IMR-90 (cell line): ENCODE measurements at regions not wholly inside any gene's neighbourhood (a gene's known extent, or its start where the extent isn't known, plus 50 kb on each side); places are given as distances from the start of the nearest gene placed in this dataset.

Source experiments
- ATAC-seq: fragments of 200-7000 bp; cut with Tn5 transposase; 2 replicates; pipeline ENCODE4 v1.9.1; 2020; ENCODE audit warnings: low read depth, mild to moderate bottlenecking, moderate library complexity
- BruUV-seq: library from RNA; stranded (reverse); fragments of 400-500 nt; replicated peaks from 2 replicates; lab custom pipeline; 2021; lab: Mats Ljungman, UMichigan
- CTCF ChIA-PET: fragments of 300-600 bp; formaldehyde crosslinking; extraction: SDS; loops from one replicate; lab custom pipeline; 2021; ENCODE audit warnings: antibody characterized with exemption; lab: Yijun Ruan, JAX
- POLR2A ChIA-PET: fragments of 300-600 bp; sonication (Branson Sonifier 250); formaldehyde crosslinking; loops from one replicate; lab custom pipeline; 2022; ENCODE audit warnings: antibody characterized with exemption; ENCODE audit not compliant: unreplicated experiment; lab: Charles Lee
- DNase-seq: peaks from one replicate; pipeline ENCODE4 v3.0.0; 2013
- H2AFZ ChIP-seq: replicated peaks from 2 replicates; pipeline ENCODE3; 2013; ENCODE audit warnings: low read length, mild to moderate bottlenecking; ENCODE audit not compliant: poor library complexity
- H2AK5ac ChIP-seq: 2 replicates; pipeline ENCODE4 v1.6.1; 2013; ENCODE audit warnings: low read depth, low read length, inconsistent platforms
- H2AK9ac ChIP-seq: replicated peaks from 2 replicates; pipeline ENCODE3; 2013; ENCODE audit warnings: mild to moderate bottlenecking, low read depth, low read length, moderate library complexity; ENCODE audit not compliant: poor library complexity
- H2BK120ac ChIP-seq: 2 replicates; pipeline ENCODE4 v1.6.1; 2013; ENCODE audit warnings: low read depth, low read length, inconsistent platforms
- H2BK15ac ChIP-seq: 3 replicates; pipeline ENCODE4 v1.6.1; 2013; ENCODE audit warnings: low read depth, low read length, inconsistent platforms
- H2BK20ac ChIP-seq: 2 replicates; pipeline ENCODE4 v1.6.1; 2013; ENCODE audit warnings: low read depth, mild to moderate bottlenecking, inconsistent platforms, low read length, moderate library complexity
- H2BK5ac ChIP-seq: 2 replicates; pipeline ENCODE4 v1.6.1; 2013; ENCODE audit warnings: mild to moderate bottlenecking, low read depth, low read length, inconsistent platforms; ENCODE audit not compliant: poor library complexity, severe bottlenecking
- H3K14ac ChIP-seq: replicated peaks from 2 replicates; pipeline ENCODE4 v1.6.1; 2013; ENCODE audit warnings: low read depth, low read length, inconsistent platforms
- H3K18ac ChIP-seq: 2 replicates; pipeline ENCODE4 v1.6.1; 2013; ENCODE audit warnings: low read depth, low read length, control low read depth
- H3K23ac ChIP-seq: 2 replicates; pipeline ENCODE4 v1.6.1; 2013; ENCODE audit warnings: low read depth, low read length, inconsistent platforms
- H3K27ac ChIP-seq: 2 replicates; pipeline ENCODE4 v1.5.1; 2013; ENCODE audit warnings: mild to moderate bottlenecking, control low read depth, low read length; ENCODE audit not compliant: insufficient read depth
- H3K27me3 ChIP-seq: 2 replicates; pipeline ENCODE4 v1.6.1; 2013; ENCODE audit warnings: low read length; ENCODE audit not compliant: control insufficient read depth, insufficient read depth
- H3K36me3 ChIP-seq: 2 replicates; pipeline ENCODE4 v1.6.1; 2013; ENCODE audit warnings: low read length, mixed read lengths; ENCODE audit not compliant: control insufficient read depth, insufficient read depth
- H3K4ac ChIP-seq: 2 replicates; pipeline ENCODE4 v1.6.1; 2013; ENCODE audit warnings: low read depth, low read length, inconsistent platforms
- H3K4me1 ChIP-seq: 2 replicates; pipeline ENCODE4 v1.6.1; 2013; ENCODE audit warnings: low read length, mixed read lengths; ENCODE audit not compliant: control insufficient read depth, insufficient read depth
- H3K4me2 ChIP-seq: 2 replicates; pipeline ENCODE4 v1.6.1; 2013; ENCODE audit warnings: low read depth, mild to moderate bottlenecking, control low read depth, low read length, moderate library complexity
- H3K4me3 ChIP-seq: 2 replicates; pipeline ENCODE4 v1.5.1; 2013; ENCODE audit warnings: low read depth, mild to moderate bottlenecking, control low read depth, low read length, moderate library complexity; ENCODE audit not compliant: insufficient read depth
- H3K56ac ChIP-seq: 2 replicates; pipeline ENCODE4 v1.6.1; 2013; ENCODE audit warnings: low read length, inconsistent platforms; ENCODE audit not compliant: insufficient read depth; ENCODE audit errors: extremely low read depth
- H3K79me1 ChIP-seq, 2 experiments: 2 replicates each; pipeline ENCODE4 v1.6.1; 2013; ENCODE audit warnings: low read length in 2 of 2, inconsistent platforms in 1 of 2, low read depth in 1 of 2
- H3K9ac ChIP-seq: 2 replicates; pipeline ENCODE4 v1.6.1; 2013; ENCODE audit warnings: low read depth, low read length, control low read depth
- H3K9me1 ChIP-seq: 2 replicates; pipeline ENCODE4 v1.6.1; 2013; ENCODE audit warnings: low read length, inconsistent platforms; ENCODE audit not compliant: insufficient read depth
- H3K9me3 ChIP-seq: 2 replicates; pipeline ENCODE4 v1.6.1; 2013; ENCODE audit warnings: low read length; ENCODE audit not compliant: control insufficient read depth, insufficient read depth
- H4K20me1 ChIP-seq: 2 replicates; pipeline ENCODE4 v1.6.1; 2013; ENCODE audit warnings: low read length, inconsistent platforms; ENCODE audit not compliant: insufficient read depth
- H4K5ac ChIP-seq: 2 replicates; pipeline ENCODE4 v1.6.1; 2013; ENCODE audit warnings: mild to moderate bottlenecking, low read depth, low read length, control low read depth
- H4K8ac ChIP-seq, 2 experiments: 2 replicates each; pipeline ENCODE4 v1.6.1; 2013; ENCODE audit warnings: low read depth in 2 of 2, low read length in 2 of 2, control low read depth in 1 of 2, inconsistent platforms in 1 of 2
- H4K91ac ChIP-seq: 2 replicates; pipeline ENCODE4 v1.6.1; 2013; ENCODE audit warnings: low read depth, low read length, inconsistent platforms; ENCODE audit not compliant: insufficient read depth
- MAFK ChIP-seq: IDR thresholded peaks from 2 replicates; pipeline ENCODE4 v1.6.1; 2012; ENCODE audit warnings: low read depth, low read length, improper control_type of control experiment
- MAZ ChIP-seq: IDR thresholded peaks from 2 replicates; pipeline ENCODE4 v1.6.1; 2012; ENCODE audit warnings: low read depth, mild to moderate bottlenecking, low read length, improper control_type of control experiment, moderate library complexity, borderline replicate concordance
- NFE2L2 ChIP-seq: fragments of 150-350 bp; IDR thresholded peaks from 2 replicates; pipeline ENCODE4 v1.6.1; 2016; ENCODE audit warnings: low read depth, mild to moderate bottlenecking, low read length
- RAD21 ChIP-seq: IDR thresholded peaks from 2 replicates; pipeline ENCODE4 v1.6.1; 2012; ENCODE audit warnings: low read length, improper control_type of control experiment
- SMC3 ChIP-seq: fragments of 150-350 bp; IDR thresholded peaks from 2 replicates; pipeline ENCODE4 v1.6.1; 2016; ENCODE audit warnings: low read depth, mild to moderate bottlenecking, antibody characterized with exemption, low read length, moderate library complexity
- WGBS, 2 experiments: methylation state at CpG; one replicate each; pipeline versions ENCODE4 v1.1.5 to v1.1.7; 2013; ENCODE audit warnings: missing lambda C conversion rate in 2 of 2; ENCODE audit not compliant: insufficient read length in 1 of 2; ENCODE audit errors: extremely low coverage in 2 of 2; 5-methylcytosine and 5-hydroxymethylcytosine counted together
- dilution Hi-C: fragments of 300-500 bp; cut with HindIII; formaldehyde crosslinking; loops from one replicate; pipeline ENCODE4 v1.14.3; 2018; ENCODE audit warnings: low sequenced_read_pairs; ENCODE audit not compliant: unreplicated experiment
- in situ Hi-C: fragments of 300-500 bp; cut with MboI; formaldehyde crosslinking; loops from 3 replicates; pipeline ENCODE4 v1.14.3; 2019; ENCODE audit warnings: low sequenced_read_pairs, inconsistent platforms, mixed read lengths
- intact Hi-C: fragments of 100-400 bp; cut with micrococcal nuclease; formaldehyde crosslinking; loops from 2 replicates; pipeline ENCODE4 v1.10.0; 2022
- TF ChIP-seq, protein P1 (sequence below): conservative IDR thresholded peaks from 2 replicates; pipeline ENCODE4 v1.5.1; 2012; ENCODE audit warnings: mild to moderate bottlenecking, low read depth, low read length, improper control_type of control experiment

GRCh38 chr4:86496094-86497080 is 97.7 kb upstream of the PTPN13 start:
- Histone ChIP-seq H3K9me1 (0 out of 2 replicates have a peak, but pooled peaks cover 3% of the 10 kb centered on the region), H3K4me3 (no peak overlapping the region), H4K8ac (no peak overlapping the region), H3K27ac (no peak overlapping the region), H3K9me3 (no peaks in the 10 kb centered on the region), H2AK9ac (no peak overlapping the region), H2BK20ac (no peak overlapping the region), H4K91ac (no peak overlapping the region), H3K9ac (no peak overlapping the region), H3K79me1 (no peaks in the 10 kb centered on the region), H3K4ac (no peak overlapping the region), H3K18ac (no peak overlapping the region), H4K20me1 (no peaks in the 10 kb centered on the region), H2BK5ac (no peak overlapping the region), H2AK5ac (no peak overlapping the region), H2BK15ac (no peak overlapping the region), H4K5ac (no peak overlapping the region), H3K4me2 (peak overlapping the region; percentile 2; the same call in 1 of the 2 replicates), H3K4me1 (peaks cover 3% of the 10 kb centered on the region; the same call in 1 of the 2 replicates), H3K27me3 (no peaks in the 10 kb centered on the region), H3K14ac (no peak overlapping the region), H2AFZ (no peak overlapping the region), H2BK120ac (no peak overlapping the region), H3K36me3 (no peaks in the 10 kb centered on the region), H3K23ac (no peak overlapping the region), H3K56ac (no peak overlapping the region)
- ChIA-PET CTCF (interaction anchor here (0.5 to 2.0 kb wide), 16 partner anchors 9 to 431 kb away, joined by 3 to 8 read pairs (median 4); partner anchors contain the start of gene PTPN13), POLR2A (no interaction called here)
- intact Hi-C loops (loop anchor here (2.0 to 5.0 kb wide), 3 partner anchors 261 to 741 kb away; no protein-coding TSS in a partner anchor), dilution Hi-C loops (no loop called here), in situ Hi-C loops (loop anchor here (5.0 to 25.0 kb wide), 2 partner anchors 401 to 616 kb away; no protein-coding TSS in a partner anchor)
- DNase-seq: peak; percentile 57
- no CpG with 5 or more reads among the region's 5 CpGs for WGBS, 2 experiments
- BruUV-seq: no TSS peak
- TF ChIP-seq, protein P1, sequence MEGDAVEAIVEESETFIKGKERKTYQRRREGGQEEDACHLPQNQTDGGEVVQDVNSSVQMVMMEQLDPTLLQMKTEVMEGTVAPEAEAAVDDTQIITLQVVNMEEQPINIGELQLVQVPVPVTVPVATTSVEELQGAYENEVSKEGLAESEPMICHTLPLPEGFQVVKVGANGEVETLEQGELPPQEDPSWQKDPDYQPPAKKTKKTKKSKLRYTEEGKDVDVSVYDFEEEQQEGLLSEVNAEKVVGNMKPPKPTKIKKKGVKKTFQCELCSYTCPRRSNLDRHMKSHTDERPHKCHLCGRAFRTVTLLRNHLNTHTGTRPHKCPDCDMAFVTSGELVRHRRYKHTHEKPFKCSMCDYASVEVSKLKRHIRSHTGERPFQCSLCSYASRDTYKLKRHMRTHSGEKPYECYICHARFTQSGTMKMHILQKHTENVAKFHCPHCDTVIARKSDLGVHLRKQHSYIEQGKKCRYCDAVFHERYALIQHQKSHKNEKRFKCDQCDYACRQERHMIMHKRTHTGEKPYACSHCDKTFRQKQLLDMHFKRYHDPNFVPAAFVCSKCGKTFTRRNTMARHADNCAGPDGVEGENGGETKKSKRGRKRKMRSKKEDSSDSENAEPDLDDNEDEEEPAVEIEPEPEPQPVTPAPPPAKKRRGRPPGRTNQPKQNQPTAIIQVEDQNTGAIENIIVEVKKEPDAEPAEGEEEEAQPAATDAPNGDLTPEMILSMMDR: peak; percentile 86
- peak; percentile 80 for TF ChIP-seq SMC3
- TF ChIP-seq RAD21: peak; percentile 84
- TF ChIP-seq MAZ: no peak
- TF ChIP-seq NFE2L2: no peak
- TF ChIP-seq MAFK: peak; percentile 33
- ATAC-seq: no peak
